HCT116 (cell line): ENCODE measurements at regions not wholly inside any gene's neighbourhood (a gene's known extent, or its start where the extent isn't known, plus 50 kb on each side); places are given as distances from the start of the nearest gene placed in this dataset.

Experiments used
- ATAC-seq: fragments of 200-7000 bp; cut with Tn5 transposase; 2 replicates; pipeline ENCODE4 v1.9.1; 2020; ENCODE audit warnings: mild to moderate bottlenecking, moderate library complexity
- BruUV-seq: library from RNA; stranded (reverse); fragments of 400-500 nt; replicated peaks from 2 replicates; lab custom pipeline; 2021; lab: Mats Ljungman, UMichigan
- CTCF ChIA-PET: fragments of 300-600 bp; sonication (Branson Sonifier 250); formaldehyde crosslinking; loops from one replicate; lab custom pipeline; 2021; ENCODE audit warnings: antibody characterized with exemption; lab: Charles Lee
- POLR2A ChIA-PET: fragments of 300-600, 350-600 bp; sonication (Branson Sonifier 250); formaldehyde crosslinking; loops from one replicate; lab custom pipeline; 2021; ENCODE audit warnings: antibody characterized with exemption; lab: Charles Lee
- RAD21 ChIA-PET, 2 experiments: fragments of 300-600 bp; sonication (Branson Sonifier 250); formaldehyde crosslinking; loops; one replicate each; lab custom pipeline; 2023; ENCODE audit warnings: low total read pairs in 2 of 2; ENCODE audit not compliant: uncharacterized antibody in 2 of 2, unreplicated experiment in 2 of 2, low non-redundant PET in 1 of 2; lab: Charles Lee
- DNase-seq: peaks from one replicate; pipeline ENCODE4 v3.0.0-alpha.2; 2010; ENCODE audit warnings: low read depth, low spot score
- H2AFZ ChIP-seq: fragments of 200-600 bp; shearing (Covaris generic), sonication (generic); 2 replicates; pipeline ENCODE4 v1.6.1; 2017; ENCODE audit warnings: low read depth, mixed run types, mixed read lengths, antibody characterized with exemption, low read length; ENCODE audit not compliant: poor library complexity, severe bottlenecking
- H3K27ac ChIP-seq: 2 replicates; pipeline ENCODE4 v1.5.1; 2012; ENCODE audit warnings: low read depth, low read length
- H3K27me3 ChIP-seq: fragments of 200-600 bp; sonication (generic); 2 replicates; pipeline ENCODE4 v1.6.1; 2016; ENCODE audit warnings: mixed run types, low read length, mixed read lengths; ENCODE audit not compliant: insufficient read depth
- H3K36me3 ChIP-seq, 2 experiments: fragments of 200-500 bp in 1 of 2; fragments of 200-600 bp in 1 of 2; sonication (Bioruptor generic) in 1 of 2; sonication (generic) in 1 of 2; 2 replicates each; pipeline versions ENCODE4 v1.5.1 to v1.6.1; 2014 to 2016; ENCODE audit warnings: low read length in 2 of 2, inconsistent platforms in 1 of 2, mixed read lengths in 1 of 2, mixed run types in 1 of 2; ENCODE audit not compliant: insufficient read depth in 2 of 2, control insufficient read depth in 1 of 2
- H3K4me1 ChIP-seq, 2 experiments: fragments of 200-600 bp in 1 of 2; sonication (generic) in 1 of 2; 2 replicates each; pipeline versions ENCODE4 v1.5.1 to v1.6.1; 2012 to 2017; ENCODE audit warnings: low read length in 2 of 2, inconsistent platforms in 1 of 2, mild to moderate bottlenecking in 1 of 2, mixed read lengths in 1 of 2, mixed run types in 1 of 2, moderate library complexity in 1 of 2; ENCODE audit not compliant: insufficient read depth in 2 of 2, control insufficient read depth in 1 of 2
- H3K4me2 ChIP-seq: fragments of 200-600 bp; sonication (generic); 2 replicates; pipeline ENCODE4 v1.6.1; 2017; ENCODE audit warnings: mixed run types, low read length, mixed read lengths
- H3K4me3 ChIP-seq, 2 experiments: fragments of 200-600 bp in 1 of 2; sonication (generic) in 1 of 2; replicated peaks in 1 of 2; 2 replicates each; pipeline ENCODE4 v1.5.1; 2011 to 2016; ENCODE audit warnings: low read length in 2 of 2, control low read depth in 1 of 2, low read depth in 1 of 2, mild to moderate bottlenecking in 1 of 2, mixed read lengths in 1 of 2, mixed run types in 1 of 2
- H3K79me2 ChIP-seq: fragments of 200-600 bp; sonication (generic); 2 replicates; pipeline ENCODE4 v1.6.1; 2017; ENCODE audit warnings: mild to moderate bottlenecking, mixed run types, low read length, moderate library complexity, mixed read lengths; ENCODE audit not compliant: insufficient read depth
- H3K9ac ChIP-seq: fragments of 200-600 bp; sonication (generic); 2 replicates; pipeline ENCODE4 v1.6.1; 2016; ENCODE audit warnings: low read length, mixed read lengths
- H3K9me2 ChIP-seq: fragments of 200-600 bp; sonication (generic), shearing (Covaris generic); 2 replicates; pipeline ENCODE4 v1.6.1; 2017; ENCODE audit warnings: mixed run types, mild to moderate bottlenecking, moderate library complexity; ENCODE audit not compliant: insufficient read depth
- H3K9me3 ChIP-seq, 2 experiments: fragments of 200-500 bp in 1 of 2; fragments of 200-600 bp in 1 of 2; sonication (Bioruptor generic) in 1 of 2; sonication (generic) in 1 of 2; 2 replicates each; pipeline ENCODE4 v1.6.1; 2014 to 2017; ENCODE audit warnings: low read length in 2 of 2, mixed read lengths in 2 of 2, inconsistent platforms in 1 of 2, low read depth in 1 of 2, mild to moderate bottlenecking in 1 of 2, mixed run types in 1 of 2, moderate library complexity in 1 of 2; ENCODE audit not compliant: control insufficient read depth in 1 of 2, insufficient read depth in 1 of 2
- H4K20me1 ChIP-seq: fragments of 200-600 bp; sonication (generic), shearing (Covaris generic); 2 replicates; pipeline ENCODE4 v1.6.1; 2017; ENCODE audit warnings: mixed run types, mild to moderate bottlenecking, moderate library complexity; ENCODE audit not compliant: insufficient read depth
- ATF3 ChIP-seq: IDR thresholded peaks from 2 replicates; pipeline ENCODE4 v1.6.1; 2012
- CBX3 ChIP-seq: IDR thresholded peaks from 2 replicates; pipeline ENCODE4 v1.6.1; 2012; ENCODE audit warnings: low read depth
- CEBPB ChIP-seq: IDR thresholded peaks from 2 replicates; pipeline ENCODE4 v1.6.1; 2012; ENCODE audit warnings: low read depth
- CTCF ChIP-seq, 3 experiments: fragments of 200-600 bp in 1 of 3; sonication (generic) in 1 of 3; IDR thresholded peaks in 2 of 3; conservative IDR thresholded peaks in 1 of 3; 2 replicates each; pipeline ENCODE4 v1.5.1; 2012 to 2017; ENCODE audit warnings: low read depth in 2 of 3, low read length in 2 of 3, antibody characterized with exemption in 1 of 3, borderline replicate concordance in 1 of 3, control low read depth in 1 of 3, mild to moderate bottlenecking in 1 of 3, mixed read lengths in 1 of 3, mixed run types in 1 of 3, moderate library complexity in 1 of 3; ENCODE audit not compliant: insufficient read depth in 1 of 3
- ELF1 ChIP-seq: IDR thresholded peaks from 2 replicates; pipeline ENCODE4 v1.6.1; 2012; ENCODE audit warnings: low read depth, borderline replicate concordance
- EZH2 ChIP-seq: fragments of 200-600 bp; sonication (generic); IDR thresholded peaks from 2 replicates; pipeline ENCODE4 v1.6.1; 2017; ENCODE audit warnings: antibody characterized with exemption, mixed run types
- EZH2phosphoT487 ChIP-seq: fragments of 200-600 bp; IDR thresholded peaks from 2 replicates; pipeline ENCODE4 v1.6.1; 2018; ENCODE audit warnings: antibody characterized with exemption, borderline replicate concordance
- JUND ChIP-seq: IDR thresholded peaks from 2 replicates; pipeline ENCODE4 v1.6.1; 2012
- MAX ChIP-seq: IDR thresholded peaks from 2 replicates; pipeline ENCODE4 v1.6.1; 2012
- POLR2A ChIP-seq: IDR thresholded peaks from 2 replicates; pipeline ENCODE4 v1.7.0; 2011; ENCODE audit warnings: borderline replicate concordance; ENCODE audit not compliant: insufficient read depth, insufficient read length; ENCODE audit errors: extremely low read depth
- POLR2AphosphoS5 ChIP-seq: IDR thresholded peaks from 2 replicates; pipeline ENCODE4 v1.6.1; 2011; ENCODE audit warnings: mild to moderate bottlenecking, low read depth, low read length, moderate library complexity
- RAD21 ChIP-seq: IDR thresholded peaks from 2 replicates; pipeline ENCODE4 v1.6.1; 2012; ENCODE audit warnings: low read depth, mild to moderate bottlenecking
- REST ChIP-seq: IDR thresholded peaks from 2 replicates; pipeline ENCODE4 v1.6.1; 2012; ENCODE audit warnings: low read depth
- SP1 ChIP-seq: IDR thresholded peaks from 2 replicates; pipeline ENCODE4 v1.6.1; 2012; ENCODE audit warnings: low read depth
- SRF ChIP-seq: IDR thresholded peaks from 2 replicates; pipeline ENCODE4 v1.6.1; 2012; ENCODE audit warnings: low read depth
- YY1 ChIP-seq: IDR thresholded peaks from 2 replicates; pipeline ENCODE4 v1.6.1; 2011; ENCODE audit warnings: low read length, low read depth, moderate library complexity, mild to moderate bottlenecking; ENCODE audit not compliant: insufficient replicate concordance; ENCODE audit errors: extremely low read depth
- ZBTB33 ChIP-seq: IDR thresholded peaks from 2 replicates; pipeline ENCODE4 v1.6.1; 2011; ENCODE audit warnings: mild to moderate bottlenecking, low read length, moderate library complexity; ENCODE audit not compliant: insufficient replicate concordance; ENCODE audit errors: extremely low read depth
- ZFX ChIP-seq: fragments of 450-650 bp; IDR thresholded peaks from 2 replicates; pipeline ENCODE4 v1.6.1; 2017
- ZNF274 ChIP-seq: fragments of 200-500 bp; sonication (Bioruptor generic); IDR thresholded peaks from 2 replicates; pipeline ENCODE4 v1.6.1; 2014; ENCODE audit warnings: mild to moderate bottlenecking, low read depth, low read length, inconsistent platforms
- intact Hi-C: fragments of 100-400 bp; cut with micrococcal nuclease; formaldehyde crosslinking; loops from 2 replicates; pipeline ENCODE4 v1.10.0; 2022

GRCh38 chr16:63135069-63135468 is 1098.8 kb upstream of the CDH8 start:
- H3K27me3 ChIP-seq = no peaks in the 10 kb centered on the region
- RAD21 ChIA-PET = no interaction called here
- CTCF ChIA-PET = no interaction called here
- H3K79me2 ChIP-seq = no peaks in the 10 kb centered on the region
- TF ChIP-seq CEBPB = no peak
- TF ChIP-seq ZFX = no peak
- TF ChIP-seq POLR2A = no peak
- no peak for TF ChIP-seq CTCF (IDR thresholded peaks at IDR 0.05 in 2 of 3, conservative IDR thresholded peaks at IDR 0.05 in 1 of 3; ENCODE audit: borderline replicate concordance in 1 of 3, insufficient read depth in 1 of 3, low read depth in 2 of 3, low read length in 2 of 3)
- no peak for TF ChIP-seq ZBTB33
- no peak for TF ChIP-seq EZH2
- TF ChIP-seq CBX3 = no peak
- TF ChIP-seq JUND = no peak
- TF ChIP-seq POLR2AphosphoS5 = no peak
- TF ChIP-seq REST = no peak
- TF ChIP-seq ZNF274 = no peak
- no peak for TF ChIP-seq SRF
- TF ChIP-seq RAD21 = no peak
- TF ChIP-seq SP1 = no peak
- TF ChIP-seq ATF3 = no peak
- TF ChIP-seq YY1 = no peak
- TF ChIP-seq EZH2phosphoT487 = no peak
- no peak for TF ChIP-seq ELF1
- TF ChIP-seq MAX = no peak
- BruUV-seq = no TSS peak
- no peak overlapping the region for H3K4me3 ChIP-seq
- no peaks in the 10 kb centered on the region for H3K4me1 ChIP-seq
- POLR2A ChIA-PET = no interaction called here
- ATAC-seq = no peak
- no peaks in the 10 kb centered on the region for H4K20me1 ChIP-seq
- H3K36me3 ChIP-seq = no peaks in the 10 kb centered on the region
- H3K9me3 ChIP-seq = peaks cover 0 to 13% of the 10 kb centered on the region in 2 experiments; a peak in 3 of 4 replicates
- no peak overlapping the region for H3K4me2 ChIP-seq
- intact Hi-C loops = no loop called here
- DNase-seq = no peak
- no peak overlapping the region for H2AFZ ChIP-seq
- H3K9ac ChIP-seq = no peak overlapping the region
- H3K9me2 ChIP-seq = no peaks in the 10 kb centered on the region
- H3K27ac ChIP-seq = no peak overlapping the region
